ENCODE measurements at regions not wholly inside any gene's neighbourhood (a gene's known extent, or its start where the extent isn't known, plus 50 kb on each side); places are given as distances from the start of the nearest gene placed in this dataset.

DNA sequence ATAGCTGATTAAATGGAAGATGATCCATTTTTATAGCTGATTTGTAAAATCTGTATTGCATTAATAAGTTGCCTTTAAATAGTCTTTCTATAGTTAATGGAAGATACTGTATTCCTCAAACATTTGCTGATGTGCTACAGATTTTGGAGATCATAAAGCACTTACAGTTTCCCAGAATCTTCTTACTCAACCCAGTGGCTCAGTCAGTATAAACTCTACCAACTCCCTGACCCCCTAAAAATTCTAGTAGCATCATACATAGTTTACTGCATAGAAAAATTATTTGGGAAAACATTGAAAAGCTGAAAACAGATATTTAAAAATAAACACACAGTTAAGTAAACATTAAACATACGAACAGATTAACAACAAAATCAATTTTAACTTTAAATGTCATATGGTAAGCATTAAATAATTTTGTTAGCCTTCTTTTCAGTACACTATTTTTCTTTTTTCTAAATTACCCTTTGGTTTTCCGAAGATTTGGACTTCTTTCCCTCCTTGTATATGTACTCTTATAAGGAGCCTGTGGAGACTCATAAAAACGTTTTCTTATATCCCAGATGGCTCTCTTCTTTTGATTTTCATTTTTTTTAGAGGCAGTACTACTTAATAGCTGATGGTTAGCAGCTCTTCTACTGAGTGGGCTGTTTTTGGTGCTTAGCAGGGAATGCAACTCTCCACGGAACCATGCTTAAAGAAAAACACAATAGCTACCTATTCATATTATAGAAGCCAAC lies 62.7 kb upstream of the BMP5 start (continued):
- TF ChIP-seq, protein P1, sequence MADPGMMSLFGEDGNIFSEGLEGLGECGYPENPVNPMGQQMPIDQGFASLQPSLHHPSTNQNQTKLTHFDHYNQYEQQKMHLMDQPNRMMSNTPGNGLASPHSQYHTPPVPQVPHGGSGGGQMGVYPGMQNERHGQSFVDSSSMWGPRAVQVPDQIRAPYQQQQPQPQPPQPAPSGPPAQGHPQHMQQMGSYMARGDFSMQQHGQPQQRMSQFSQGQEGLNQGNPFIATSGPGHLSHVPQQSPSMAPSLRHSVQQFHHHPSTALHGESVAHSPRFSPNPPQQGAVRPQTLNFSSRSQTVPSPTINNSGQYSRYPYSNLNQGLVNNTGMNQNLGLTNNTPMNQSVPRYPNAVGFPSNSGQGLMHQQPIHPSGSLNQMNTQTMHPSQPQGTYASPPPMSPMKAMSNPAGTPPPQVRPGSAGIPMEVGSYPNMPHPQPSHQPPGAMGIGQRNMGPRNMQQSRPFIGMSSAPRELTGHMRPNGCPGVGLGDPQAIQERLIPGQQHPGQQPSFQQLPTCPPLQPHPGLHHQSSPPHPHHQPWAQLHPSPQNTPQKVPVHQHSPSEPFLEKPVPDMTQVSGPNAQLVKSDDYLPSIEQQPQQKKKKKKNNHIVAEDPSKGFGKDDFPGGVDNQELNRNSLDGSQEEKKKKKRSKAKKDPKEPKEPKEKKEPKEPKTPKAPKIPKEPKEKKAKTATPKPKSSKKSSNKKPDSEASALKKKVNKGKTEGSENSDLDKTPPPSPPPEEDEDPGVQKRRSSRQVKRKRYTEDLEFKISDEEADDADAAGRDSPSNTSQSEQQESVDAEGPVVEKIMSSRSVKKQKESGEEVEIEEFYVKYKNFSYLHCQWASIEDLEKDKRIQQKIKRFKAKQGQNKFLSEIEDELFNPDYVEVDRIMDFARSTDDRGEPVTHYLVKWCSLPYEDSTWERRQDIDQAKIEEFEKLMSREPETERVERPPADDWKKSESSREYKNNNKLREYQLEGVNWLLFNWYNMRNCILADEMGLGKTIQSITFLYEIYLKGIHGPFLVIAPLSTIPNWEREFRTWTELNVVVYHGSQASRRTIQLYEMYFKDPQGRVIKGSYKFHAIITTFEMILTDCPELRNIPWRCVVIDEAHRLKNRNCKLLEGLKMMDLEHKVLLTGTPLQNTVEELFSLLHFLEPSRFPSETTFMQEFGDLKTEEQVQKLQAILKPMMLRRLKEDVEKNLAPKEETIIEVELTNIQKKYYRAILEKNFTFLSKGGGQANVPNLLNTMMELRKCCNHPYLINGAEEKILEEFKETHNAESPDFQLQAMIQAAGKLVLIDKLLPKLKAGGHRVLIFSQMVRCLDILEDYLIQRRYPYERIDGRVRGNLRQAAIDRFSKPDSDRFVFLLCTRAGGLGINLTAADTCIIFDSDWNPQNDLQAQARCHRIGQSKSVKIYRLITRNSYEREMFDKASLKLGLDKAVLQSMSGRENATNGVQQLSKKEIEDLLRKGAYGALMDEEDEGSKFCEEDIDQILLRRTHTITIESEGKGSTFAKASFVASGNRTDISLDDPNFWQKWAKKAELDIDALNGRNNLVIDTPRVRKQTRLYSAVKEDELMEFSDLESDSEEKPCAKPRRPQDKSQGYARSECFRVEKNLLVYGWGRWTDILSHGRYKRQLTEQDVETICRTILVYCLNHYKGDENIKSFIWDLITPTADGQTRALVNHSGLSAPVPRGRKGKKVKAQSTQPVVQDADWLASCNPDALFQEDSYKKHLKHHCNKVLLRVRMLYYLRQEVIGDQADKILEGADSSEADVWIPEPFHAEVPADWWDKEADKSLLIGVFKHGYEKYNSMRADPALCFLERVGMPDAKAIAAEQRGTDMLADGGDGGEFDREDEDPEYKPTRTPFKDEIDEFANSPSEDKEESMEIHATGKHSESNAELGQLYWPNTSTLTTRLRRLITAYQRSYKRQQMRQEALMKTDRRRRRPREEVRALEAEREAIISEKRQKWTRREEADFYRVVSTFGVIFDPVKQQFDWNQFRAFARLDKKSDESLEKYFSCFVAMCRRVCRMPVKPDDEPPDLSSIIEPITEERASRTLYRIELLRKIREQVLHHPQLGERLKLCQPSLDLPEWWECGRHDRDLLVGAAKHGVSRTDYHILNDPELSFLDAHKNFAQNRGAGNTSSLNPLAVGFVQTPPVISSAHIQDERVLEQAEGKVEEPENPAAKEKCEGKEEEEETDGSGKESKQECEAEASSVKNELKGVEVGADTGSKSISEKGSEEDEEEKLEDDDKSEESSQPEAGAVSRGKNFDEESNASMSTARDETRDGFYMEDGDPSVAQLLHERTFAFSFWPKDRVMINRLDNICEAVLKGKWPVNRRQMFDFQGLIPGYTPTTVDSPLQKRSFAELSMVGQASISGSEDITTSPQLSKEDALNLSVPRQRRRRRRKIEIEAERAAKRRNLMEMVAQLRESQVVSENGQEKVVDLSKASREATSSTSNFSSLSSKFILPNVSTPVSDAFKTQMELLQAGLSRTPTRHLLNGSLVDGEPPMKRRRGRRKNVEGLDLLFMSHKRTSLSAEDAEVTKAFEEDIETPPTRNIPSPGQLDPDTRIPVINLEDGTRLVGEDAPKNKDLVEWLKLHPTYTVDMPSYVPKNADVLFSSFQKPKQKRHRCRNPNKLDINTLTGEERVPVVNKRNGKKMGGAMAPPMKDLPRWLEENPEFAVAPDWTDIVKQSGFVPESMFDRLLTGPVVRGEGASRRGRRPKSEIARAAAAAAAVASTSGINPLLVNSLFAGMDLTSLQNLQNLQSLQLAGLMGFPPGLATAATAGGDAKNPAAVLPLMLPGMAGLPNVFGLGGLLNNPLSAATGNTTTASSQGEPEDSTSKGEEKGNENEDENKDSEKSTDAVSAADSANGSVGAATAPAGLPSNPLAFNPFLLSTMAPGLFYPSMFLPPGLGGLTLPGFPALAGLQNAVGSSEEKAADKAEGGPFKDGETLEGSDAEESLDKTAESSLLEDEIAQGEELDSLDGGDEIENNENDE (IDR thresholded peaks at IDR 0.05; ENCODE audit: insufficient replicate concordance, low read length): no peak
- no peak for TF ChIP-seq EZH2 (IDR thresholded peaks at IDR 0.05; ENCODE audit: low read depth, low read length, severe bottlenecking)
- no peak for TF ChIP-seq TAF7 (optimal IDR thresholded peaks at IDR 0.05; ENCODE audit: borderline replicate concordance, low read depth, low read length)
- TF ChIP-seq, protein P2, sequence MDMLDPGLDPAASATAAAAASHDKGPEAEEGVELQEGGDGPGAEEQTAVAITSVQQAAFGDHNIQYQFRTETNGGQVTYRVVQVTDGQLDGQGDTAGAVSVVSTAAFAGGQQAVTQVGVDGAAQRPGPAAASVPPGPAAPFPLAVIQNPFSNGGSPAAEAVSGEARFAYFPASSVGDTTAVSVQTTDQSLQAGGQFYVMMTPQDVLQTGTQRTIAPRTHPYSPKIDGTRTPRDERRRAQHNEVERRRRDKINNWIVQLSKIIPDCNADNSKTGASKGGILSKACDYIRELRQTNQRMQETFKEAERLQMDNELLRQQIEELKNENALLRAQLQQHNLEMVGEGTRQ (IDR thresholded peaks at IDR 0.05; ENCODE audit: low read length): no peak
- no peak for TF ChIP-seq SP4 (IDR thresholded peaks at IDR 0.05; ENCODE audit: low read length)
- TF ChIP-seq SP2 (IDR thresholded peaks at IDR 0.05; ENCODE audit: low read length): no peak
- TF ChIP-seq, protein P3, sequence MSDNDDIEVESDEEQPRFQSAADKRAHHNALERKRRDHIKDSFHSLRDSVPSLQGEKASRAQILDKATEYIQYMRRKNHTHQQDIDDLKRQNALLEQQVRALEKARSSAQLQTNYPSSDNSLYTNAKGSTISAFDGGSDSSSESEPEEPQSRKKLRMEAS (IDR thresholded peaks at IDR 0.05): no peak
- no peak for TF ChIP-seq YY1 (IDR thresholded peaks at IDR 0.05; ENCODE audit: low read depth, low read length)
- TF ChIP-seq, protein P4, sequence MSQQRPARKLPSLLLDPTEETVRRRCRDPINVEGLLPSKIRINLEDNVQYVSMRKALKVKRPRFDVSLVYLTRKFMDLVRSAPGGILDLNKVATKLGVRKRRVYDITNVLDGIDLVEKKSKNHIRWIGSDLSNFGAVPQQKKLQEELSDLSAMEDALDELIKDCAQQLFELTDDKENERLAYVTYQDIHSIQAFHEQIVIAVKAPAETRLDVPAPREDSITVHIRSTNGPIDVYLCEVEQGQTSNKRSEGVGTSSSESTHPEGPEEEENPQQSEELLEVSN (IDR thresholded peaks at IDR 0.05): no peak
